WTC11 (cell line): ENCODE measurements at regions not wholly inside any gene's neighbourhood (a gene's known extent, or its start where the extent isn't known, plus 50 kb on each side); places are given as distances from the start of the nearest gene placed in this dataset.

Experiments
- ATAC-seq: fragments of 200-7000 bp; cut with Tn5 transposase; 2 replicates; pipeline ENCODE4 v1.10.0; 2021; ENCODE audit warnings: mild to moderate bottlenecking, moderate library complexity
- CTCF ChIA-PET: fragments of 300-600 bp; sonication (Branson Sonifier 250); formaldehyde crosslinking; loops from one replicate; lab custom pipeline; 2021; ENCODE audit warnings: antibody characterized with exemption; lab: Charles Lee
- POLR2A ChIA-PET: fragments of 350-600 bp; sonication (Branson Sonifier 250); formaldehyde crosslinking; loops from one replicate; lab custom pipeline; 2021; ENCODE audit warnings: antibody characterized with exemption; lab: Charles Lee
- DNase-seq: peaks from one replicate; pipeline ENCODE4 v3.0.0; 2021; ENCODE audit warnings: low spot score
- H3K27ac Mint-ChIP-seq: 2 replicates; pipeline ENCODE4 v1.8.0; 2021; ENCODE audit warnings: mixed read lengths
- H3K27me3 Mint-ChIP-seq: 2 replicates; pipeline ENCODE4 v1.8.0; 2021; ENCODE audit warnings: low read depth, mild to moderate bottlenecking, moderate library complexity, mixed read lengths
- H3K36me3 Mint-ChIP-seq: 2 replicates; pipeline ENCODE4 v1.8.0; 2021; ENCODE audit warnings: mixed read lengths
- H3K4me1 Mint-ChIP-seq: 2 replicates; pipeline ENCODE4 v1.8.0; 2022; ENCODE audit warnings: mixed read lengths
- H3K4me3 Mint-ChIP-seq: 2 replicates; pipeline ENCODE4 v1.8.0; 2021; ENCODE audit warnings: mild to moderate bottlenecking, moderate library complexity, mixed read lengths
- H3K9me3 Mint-ChIP-seq: 2 replicates; pipeline ENCODE4 v1.8.0; 2021; ENCODE audit warnings: mixed read lengths
- ATF3 ChIP-seq: sonication (generic); formaldehyde crosslinking; conservative IDR thresholded peaks from 2 replicates; pipeline ENCODE4 v1.8.1; 2022; ENCODE audit warnings: mild to moderate bottlenecking, missing genetic modification reagents
- CREB1 ChIP-seq: sonication (generic); formaldehyde crosslinking; IDR thresholded peaks from 2 replicates; pipeline ENCODE4 v1.8.0; 2023; ENCODE audit warnings: mild to moderate bottlenecking, missing genetic modification reagents
- E2F4 ChIP-seq: sonication (generic); formaldehyde crosslinking; IDR thresholded peaks from 2 replicates; pipeline ENCODE4 v1.8.1; 2022; ENCODE audit warnings: low read depth, mild to moderate bottlenecking, moderate library complexity, missing genetic modification reagents, borderline replicate concordance
- FOXJ3 ChIP-seq: sonication (generic); formaldehyde crosslinking; IDR thresholded peaks from 2 replicates; pipeline ENCODE4 v1.9.0; 2021; ENCODE audit warnings: missing genetic modification reagents, mild to moderate bottlenecking, borderline replicate concordance
- FOXP1 ChIP-seq: sonication (generic); formaldehyde crosslinking; IDR thresholded peaks from 2 replicates; pipeline ENCODE4 v1.8.0; 2022; ENCODE audit warnings: missing genetic modification reagents, mild to moderate bottlenecking, moderate library complexity, borderline replicate concordance
- GRHL2 ChIP-seq: fragments of 250-450 bp; sonication (Bioruptor Pico); IDR thresholded peaks from 2 replicates; pipeline ENCODE4 v1.8.0; 2022; ENCODE audit warnings: mild to moderate bottlenecking, moderate library complexity; ENCODE audit not compliant: insufficient replicate concordance, severe bottlenecking
- IRF2 ChIP-seq: sonication (generic); formaldehyde crosslinking; IDR thresholded peaks from 2 replicates; pipeline ENCODE4 v1.8.0; 2022; ENCODE audit warnings: low read depth, missing genetic modification reagents, borderline replicate concordance
- SMAD3 ChIP-seq: sonication (generic); formaldehyde crosslinking; IDR thresholded peaks from 2 replicates; pipeline ENCODE4 v1.8.0; 2022; ENCODE audit warnings: missing genetic modification reagents, mild to moderate bottlenecking, borderline replicate concordance
- SOX15 ChIP-seq: fragments of 250-450 bp; sonication (Bioruptor Pico); IDR thresholded peaks from 2 replicates; pipeline ENCODE4 v1.9.0; 2021; ENCODE audit warnings: mild to moderate bottlenecking
- SP1 ChIP-seq: sonication (generic); formaldehyde crosslinking; conservative IDR thresholded peaks from 2 replicates; pipeline ENCODE4 v1.8.1; 2022; ENCODE audit warnings: missing genetic modification reagents
- ZNF121 ChIP-seq: sonication (generic); formaldehyde crosslinking; IDR thresholded peaks from 2 replicates; pipeline ENCODE4 v1.8.0; 2023; ENCODE audit warnings: missing genetic modification reagents
- ZNF263 ChIP-seq: sonication (generic); formaldehyde crosslinking; IDR thresholded peaks from 2 replicates; pipeline ENCODE4 v1.8.1; 2022; ENCODE audit warnings: low read depth, mild to moderate bottlenecking, moderate library complexity, missing genetic modification reagents
- ZNF512 ChIP-seq: sonication (generic); formaldehyde crosslinking; IDR thresholded peaks from 2 replicates; pipeline ENCODE4 v1.8.1; 2022; ENCODE audit warnings: missing genetic modification reagents, borderline replicate concordance
- ZNF671 ChIP-seq: fragments of 250-450 bp; sonication (Bioruptor Pico); IDR thresholded peaks from 2 replicates; pipeline ENCODE4 v1.8.0; 2021; ENCODE audit warnings: mild to moderate bottlenecking
- TF ChIP-seq, protein P1 (sequence below): sonication (generic); formaldehyde crosslinking; IDR thresholded peaks from 2 replicates; pipeline ENCODE4 v1.8.1; 2023; ENCODE audit warnings: mild to moderate bottlenecking, missing genetic modification reagents, borderline replicate concordance
- TF ChIP-seq, protein P2 (sequence below): sonication (generic); formaldehyde crosslinking; IDR thresholded peaks from 2 replicates; pipeline ENCODE4 v1.8.1; 2023; ENCODE audit warnings: mild to moderate bottlenecking, missing genetic modification reagents, moderate library complexity
- TF ChIP-seq, protein P3 (sequence below): fragments of 250-450 bp; sonication (Bioruptor Pico); IDR thresholded peaks from 2 replicates; pipeline ENCODE4 v1.9.0; 2021; ENCODE audit warnings: mild to moderate bottlenecking, borderline replicate concordance
- TF ChIP-seq, protein P4 (sequence below): sonication (generic); formaldehyde crosslinking; IDR thresholded peaks from 2 replicates; pipeline ENCODE4 v1.8.1; 2022; ENCODE audit warnings: mild to moderate bottlenecking, missing genetic modification reagents, moderate library complexity, borderline replicate concordance

- TF ChIP-seq, protein P1, sequence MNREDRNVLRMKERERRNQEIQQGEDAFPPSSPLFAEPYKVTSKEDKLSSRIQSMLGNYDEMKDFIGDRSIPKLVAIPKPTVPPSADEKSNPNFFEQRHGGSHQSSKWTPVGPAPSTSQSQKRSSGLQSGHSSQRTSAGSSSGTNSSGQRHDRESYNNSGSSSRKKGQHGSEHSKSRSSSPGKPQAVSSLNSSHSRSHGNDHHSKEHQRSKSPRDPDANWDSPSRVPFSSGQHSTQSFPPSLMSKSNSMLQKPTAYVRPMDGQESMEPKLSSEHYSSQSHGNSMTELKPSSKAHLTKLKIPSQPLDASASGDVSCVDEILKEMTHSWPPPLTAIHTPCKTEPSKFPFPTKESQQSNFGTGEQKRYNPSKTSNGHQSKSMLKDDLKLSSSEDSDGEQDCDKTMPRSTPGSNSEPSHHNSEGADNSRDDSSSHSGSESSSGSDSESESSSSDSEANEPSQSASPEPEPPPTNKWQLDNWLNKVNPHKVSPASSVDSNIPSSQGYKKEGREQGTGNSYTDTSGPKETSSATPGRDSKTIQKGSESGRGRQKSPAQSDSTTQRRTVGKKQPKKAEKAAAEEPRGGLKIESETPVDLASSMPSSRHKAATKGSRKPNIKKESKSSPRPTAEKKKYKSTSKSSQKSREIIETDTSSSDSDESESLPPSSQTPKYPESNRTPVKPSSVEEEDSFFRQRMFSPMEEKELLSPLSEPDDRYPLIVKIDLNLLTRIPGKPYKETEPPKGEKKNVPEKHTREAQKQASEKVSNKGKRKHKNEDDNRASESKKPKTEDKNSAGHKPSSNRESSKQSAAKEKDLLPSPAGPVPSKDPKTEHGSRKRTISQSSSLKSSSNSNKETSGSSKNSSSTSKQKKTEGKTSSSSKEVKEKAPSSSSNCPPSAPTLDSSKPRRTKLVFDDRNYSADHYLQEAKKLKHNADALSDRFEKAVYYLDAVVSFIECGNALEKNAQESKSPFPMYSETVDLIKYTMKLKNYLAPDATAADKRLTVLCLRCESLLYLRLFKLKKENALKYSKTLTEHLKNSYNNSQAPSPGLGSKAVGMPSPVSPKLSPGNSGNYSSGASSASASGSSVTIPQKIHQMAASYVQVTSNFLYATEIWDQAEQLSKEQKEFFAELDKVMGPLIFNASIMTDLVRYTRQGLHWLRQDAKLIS (CRISPR knock-in tag) = no peak
Measured at GRCh38 chr4:30817447-30817846, 97.3 kb downstream of the PCDH7 start (continued).

- Mint-ChIP-seq H3K27ac (no peak overlapping the region), H3K27me3 (no peaks in the 10 kb centered on the region), H3K36me3 (no peaks in the 10 kb centered on the region), H3K9me3 (no peaks in the 10 kb centered on the region), H3K4me1 (peaks cover 54% of the 10 kb centered on the region), H3K4me3 (no peak overlapping the region)
- POLR2A ChIA-PET = no interaction called here
- no peak for DNase-seq
- CTCF ChIA-PET = no interaction called here
- TF ChIP-seq FOXP1 (CRISPR knock-in tag) = no peak
- no peak for TF ChIP-seq CREB1 (CRISPR knock-in tag)
- TF ChIP-seq SP1 (CRISPR knock-in tag) = no peak
- TF ChIP-seq SOX15 (CRISPR knock-in tag) = no peak
- TF ChIP-seq ZNF512 (CRISPR knock-in tag) = no peak
- TF ChIP-seq, protein P2, sequence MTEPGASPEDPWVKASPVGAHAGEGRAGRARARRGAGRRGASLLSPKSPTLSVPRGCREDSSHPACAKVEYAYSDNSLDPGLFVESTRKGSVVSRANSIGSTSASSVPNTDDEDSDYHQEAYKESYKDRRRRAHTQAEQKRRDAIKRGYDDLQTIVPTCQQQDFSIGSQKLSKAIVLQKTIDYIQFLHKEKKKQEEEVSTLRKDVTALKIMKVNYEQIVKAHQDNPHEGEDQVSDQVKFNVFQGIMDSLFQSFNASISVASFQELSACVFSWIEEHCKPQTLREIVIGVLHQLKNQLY (CRISPR knock-in tag) = no peak
- TF ChIP-seq IRF2 (CRISPR knock-in tag) = no peak
- TF ChIP-seq ZNF121 (CRISPR knock-in tag) = no peak
- TF ChIP-seq, protein P3, sequence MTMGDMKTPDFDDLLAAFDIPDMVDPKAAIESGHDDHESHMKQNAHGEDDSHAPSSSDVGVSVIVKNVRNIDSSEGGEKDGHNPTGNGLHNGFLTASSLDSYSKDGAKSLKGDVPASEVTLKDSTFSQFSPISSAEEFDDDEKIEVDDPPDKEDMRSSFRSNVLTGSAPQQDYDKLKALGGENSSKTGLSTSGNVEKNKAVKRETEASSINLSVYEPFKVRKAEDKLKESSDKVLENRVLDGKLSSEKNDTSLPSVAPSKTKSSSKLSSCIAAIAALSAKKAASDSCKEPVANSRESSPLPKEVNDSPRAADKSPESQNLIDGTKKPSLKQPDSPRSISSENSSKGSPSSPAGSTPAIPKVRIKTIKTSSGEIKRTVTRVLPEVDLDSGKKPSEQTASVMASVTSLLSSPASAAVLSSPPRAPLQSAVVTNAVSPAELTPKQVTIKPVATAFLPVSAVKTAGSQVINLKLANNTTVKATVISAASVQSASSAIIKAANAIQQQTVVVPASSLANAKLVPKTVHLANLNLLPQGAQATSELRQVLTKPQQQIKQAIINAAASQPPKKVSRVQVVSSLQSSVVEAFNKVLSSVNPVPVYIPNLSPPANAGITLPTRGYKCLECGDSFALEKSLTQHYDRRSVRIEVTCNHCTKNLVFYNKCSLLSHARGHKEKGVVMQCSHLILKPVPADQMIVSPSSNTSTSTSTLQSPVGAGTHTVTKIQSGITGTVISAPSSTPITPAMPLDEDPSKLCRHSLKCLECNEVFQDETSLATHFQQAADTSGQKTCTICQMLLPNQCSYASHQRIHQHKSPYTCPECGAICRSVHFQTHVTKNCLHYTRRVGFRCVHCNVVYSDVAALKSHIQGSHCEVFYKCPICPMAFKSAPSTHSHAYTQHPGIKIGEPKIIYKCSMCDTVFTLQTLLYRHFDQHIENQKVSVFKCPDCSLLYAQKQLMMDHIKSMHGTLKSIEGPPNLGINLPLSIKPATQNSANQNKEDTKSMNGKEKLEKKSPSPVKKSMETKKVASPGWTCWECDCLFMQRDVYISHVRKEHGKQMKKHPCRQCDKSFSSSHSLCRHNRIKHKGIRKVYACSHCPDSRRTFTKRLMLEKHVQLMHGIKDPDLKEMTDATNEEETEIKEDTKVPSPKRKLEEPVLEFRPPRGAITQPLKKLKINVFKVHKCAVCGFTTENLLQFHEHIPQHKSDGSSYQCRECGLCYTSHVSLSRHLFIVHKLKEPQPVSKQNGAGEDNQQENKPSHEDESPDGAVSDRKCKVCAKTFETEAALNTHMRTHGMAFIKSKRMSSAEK (CRISPR knock-in tag) = no peak
- TF ChIP-seq ZNF671 = no peak
- TF ChIP-seq, protein P4, sequence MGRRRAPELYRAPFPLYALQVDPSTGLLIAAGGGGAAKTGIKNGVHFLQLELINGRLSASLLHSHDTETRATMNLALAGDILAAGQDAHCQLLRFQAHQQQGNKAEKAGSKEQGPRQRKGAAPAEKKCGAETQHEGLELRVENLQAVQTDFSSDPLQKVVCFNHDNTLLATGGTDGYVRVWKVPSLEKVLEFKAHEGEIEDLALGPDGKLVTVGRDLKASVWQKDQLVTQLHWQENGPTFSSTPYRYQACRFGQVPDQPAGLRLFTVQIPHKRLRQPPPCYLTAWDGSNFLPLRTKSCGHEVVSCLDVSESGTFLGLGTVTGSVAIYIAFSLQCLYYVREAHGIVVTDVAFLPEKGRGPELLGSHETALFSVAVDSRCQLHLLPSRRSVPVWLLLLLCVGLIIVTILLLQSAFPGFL (CRISPR knock-in tag) = no peak
- no peak for ATAC-seq
Measured at GRCh38 chr4:30818541-30818940, 98.4 kb downstream of the PCDH7 start.

GRCh38 chr4:30821275-30821674, 101.1 kb downstream of the PCDH7 start:
- no peaks in the 10 kb centered on the region for H3K36me3 Mint-ChIP-seq
- peaks cover 47% of the 10 kb centered on the region for H3K4me1 Mint-ChIP-seq
- no peak overlapping the region for H3K27ac Mint-ChIP-seq
- H3K27me3 Mint-ChIP-seq = no peaks in the 10 kb centered on the region
- ATAC-seq (no peak), DNase-seq (no peak)
- POLR2A ChIA-PET = no interaction called here
- H3K4me3 Mint-ChIP-seq = no peak overlapping the region
- no peaks in the 10 kb centered on the region for H3K9me3 Mint-ChIP-seq
- CTCF ChIA-PET = no interaction called here
- TF ChIP-seq E2F4 (no peak), FOXJ3 (CRISPR knock-in tag) (no peak), GRHL2 (CRISPR knock-in tag) (no peak), ZNF263 (no peak), SMAD3 (CRISPR knock-in tag) (no peak), ATF3 (CRISPR knock-in tag) (no peak)
- TF ChIP-seq, protein P2 (CRISPR knock-in tag) = no peak
